ENCODE measurements at regions not wholly inside any gene's neighbourhood (a gene's known extent, or its start where the extent isn't known, plus 50 kb on each side); places are given as distances from the start of the nearest gene placed in this dataset.

GRCh38 chr17:34414339-34414738 lies 51.3 kb upstream of the CCL1 start:
- DNase-seq, result no peak

GRCh38 chr17:34413443-34414119 lies 50.5 kb upstream of the CCL1 start:
- no peak for DNase-seq

GRCh38 chr17:34412965-34413441 lies 50.0 kb upstream of the CCL1 start:
- no peak for DNase-seq

Measured in NCI-H2029 treated with DMSO at 0.1 percent for 48 hours (cell line).